ENCODE measurements at regions not wholly inside any gene's neighbourhood (a gene's known extent, or its start where the extent isn't known, plus 50 kb on each side); places are given as distances from the start of the nearest gene placed in this dataset.
A peak's percentile ranks its signal among the peaks of the same experiment; 100 is the strongest.

DNA sequence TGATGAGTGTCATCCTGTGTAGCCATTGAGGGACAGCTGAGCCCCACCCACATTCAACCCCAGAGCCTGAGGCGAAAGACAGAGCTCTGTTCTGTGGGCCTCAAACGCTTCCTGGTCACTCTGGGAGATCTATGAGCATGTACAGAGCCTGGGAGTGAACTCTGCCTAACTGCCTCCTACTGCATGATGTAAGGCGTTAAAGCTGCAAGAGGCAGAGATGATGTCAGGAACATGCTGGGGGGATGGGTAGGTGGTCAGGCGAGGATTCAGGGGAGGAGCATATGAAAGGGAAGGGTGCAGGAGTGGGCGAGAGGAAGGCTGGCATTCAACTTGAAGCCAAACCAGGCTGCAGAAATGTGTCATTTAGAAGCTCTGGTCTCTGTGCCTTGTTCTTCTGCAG lies 181.0 kb downstream of the TFCP2L1 start:
- no peak overlapping the region for H3K27ac ChIP-seq
- ChIA-PET CTCF (interaction anchor here (0.6 to 1.4 kb wide), 4 partner anchors 19 to 423 kb away, joined by 4 to 9 read pairs (median 4); no protein-coding TSS in a partner anchor), POLR2A (ENCODE audit: unreplicated experiment) (no interaction called here)
- no peak for TF ChIP-seq EZH2 (IDR thresholded peaks at IDR 0.05; ENCODE audit: low read depth)
- TF ChIP-seq, protein P1, sequence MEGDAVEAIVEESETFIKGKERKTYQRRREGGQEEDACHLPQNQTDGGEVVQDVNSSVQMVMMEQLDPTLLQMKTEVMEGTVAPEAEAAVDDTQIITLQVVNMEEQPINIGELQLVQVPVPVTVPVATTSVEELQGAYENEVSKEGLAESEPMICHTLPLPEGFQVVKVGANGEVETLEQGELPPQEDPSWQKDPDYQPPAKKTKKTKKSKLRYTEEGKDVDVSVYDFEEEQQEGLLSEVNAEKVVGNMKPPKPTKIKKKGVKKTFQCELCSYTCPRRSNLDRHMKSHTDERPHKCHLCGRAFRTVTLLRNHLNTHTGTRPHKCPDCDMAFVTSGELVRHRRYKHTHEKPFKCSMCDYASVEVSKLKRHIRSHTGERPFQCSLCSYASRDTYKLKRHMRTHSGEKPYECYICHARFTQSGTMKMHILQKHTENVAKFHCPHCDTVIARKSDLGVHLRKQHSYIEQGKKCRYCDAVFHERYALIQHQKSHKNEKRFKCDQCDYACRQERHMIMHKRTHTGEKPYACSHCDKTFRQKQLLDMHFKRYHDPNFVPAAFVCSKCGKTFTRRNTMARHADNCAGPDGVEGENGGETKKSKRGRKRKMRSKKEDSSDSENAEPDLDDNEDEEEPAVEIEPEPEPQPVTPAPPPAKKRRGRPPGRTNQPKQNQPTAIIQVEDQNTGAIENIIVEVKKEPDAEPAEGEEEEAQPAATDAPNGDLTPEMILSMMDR (conservative IDR thresholded peaks at IDR 0.05): no peak
- no peak overlapping the region for H3K4me3 ChIP-seq
- no TSS peak for BruUV-seq (replicated peaks)
- H3K9me2 ChIP-seq (ENCODE audit: insufficient read depth): no peaks in the 10 kb centered on the region
- no peak overlapping the region for H2AFZ ChIP-seq
- intact Hi-C loops (cut with micrococcal nuclease; ENCODE audit: unreplicated experiment): no loop called here
- no peaks in the 10 kb centered on the region for H3K4me1 ChIP-seq (replicated peaks; ENCODE audit: insufficient read depth)
- no peaks in the 10 kb centered on the region for H3K36me3 ChIP-seq (ENCODE audit: low read depth)
- DNase-seq: no peak
- H3K79me2 ChIP-seq (ENCODE audit: low read depth): no peaks in the 10 kb centered on the region
- H3K9me3 ChIP-seq (ENCODE audit: insufficient read depth, low read depth): no peaks in the 10 kb centered on the region
- H3F3A ChIP-seq (ENCODE audit: insufficient read depth, low read depth): no peaks in the 10 kb centered on the region
- peaks cover 29% of the 10 kb centered on the region; the same call in 1 of the 2 replicates for H3K27me3 ChIP-seq (ENCODE audit: insufficient read depth, low read depth)
- no peaks in the 10 kb centered on the region for H4K20me1 ChIP-seq (ENCODE audit: insufficient read depth)
- no peak overlapping the region for H3K4me2 ChIP-seq

GRCh38 chr2:121104721-121105141 lies 180.3 kb downstream of the TFCP2L1 start:
- H3K4me2 ChIP-seq: no peak overlapping the region
- H3K27me3 ChIP-seq (ENCODE audit: insufficient read depth, low read depth): peaks cover 29% of the 10 kb centered on the region; the same call in 1 of the 2 replicates
- H3K4me1 ChIP-seq (replicated peaks; ENCODE audit: insufficient read depth): no peaks in the 10 kb centered on the region
- no TSS peak for BruUV-seq (replicated peaks)
- no peaks in the 10 kb centered on the region for H4K20me1 ChIP-seq (ENCODE audit: insufficient read depth)
- no peaks in the 10 kb centered on the region for H3K79me2 ChIP-seq (ENCODE audit: low read depth)
- H3K36me3 ChIP-seq (ENCODE audit: low read depth): no peaks in the 10 kb centered on the region
- no peaks in the 10 kb centered on the region for H3K9me2 ChIP-seq (ENCODE audit: insufficient read depth)
- intact Hi-C loops (cut with micrococcal nuclease; ENCODE audit: unreplicated experiment): no loop called here
- H2AFZ ChIP-seq: no peak overlapping the region
- no peak overlapping the region for H3K27ac ChIP-seq
- peak in 1 of 2 experiments; percentile 51 for DNase-seq
- ChIA-PET POLR2A (ENCODE audit: unreplicated experiment) (no interaction called here), CTCF (interaction anchor here (0.8 kb wide), 1 partner anchor 27 kb away, joined by 4 read pairs; no protein-coding TSS in a partner anchor)
- peaks cover 2% of the 10 kb centered on the region; the same call in 1 of the 2 replicates for H3K9me3 ChIP-seq (ENCODE audit: insufficient read depth, low read depth)
- TF ChIP-seq, protein P1 (conservative IDR thresholded peaks at IDR 0.05): no peak
- no peak for TF ChIP-seq EZH2 (IDR thresholded peaks at IDR 0.05; ENCODE audit: low read depth)
- H3K4me3 ChIP-seq: no peak overlapping the region
- H3F3A ChIP-seq (ENCODE audit: insufficient read depth, low read depth): no peaks in the 10 kb centered on the region

DNA sequence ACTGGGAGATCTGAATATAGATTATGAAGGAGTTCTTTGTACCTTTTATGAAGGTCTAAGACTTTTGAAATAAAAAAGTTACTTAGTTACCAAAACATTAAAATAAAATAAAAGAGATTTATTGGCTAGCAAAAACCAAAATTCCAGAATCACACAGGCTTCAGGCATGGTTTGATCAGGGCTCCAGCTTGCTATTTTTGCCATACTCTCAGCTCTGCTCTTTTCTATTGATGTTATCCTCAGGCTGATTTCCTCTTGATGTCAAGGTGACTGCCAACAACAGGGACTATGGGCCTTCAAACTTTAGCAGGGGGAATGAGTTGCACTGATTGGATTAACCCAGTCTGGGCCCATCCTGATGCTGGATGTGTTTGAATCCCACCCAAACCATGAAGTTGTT lies 174.1 kb downstream of the TFCP2L1 start:
- Histone ChIP-seq H3K4me3 (no peak overlapping the region), H3K4me1 (replicated peaks; ENCODE audit: insufficient read depth) (no peaks in the 10 kb centered on the region), H3K4me2 (no peak overlapping the region), H3K27ac (no peak overlapping the region), H3K27me3 (ENCODE audit: insufficient read depth, low read depth) (no peaks in the 10 kb centered on the region), H2AFZ (no peak overlapping the region), H3F3A (ENCODE audit: insufficient read depth, low read depth) (no peaks in the 10 kb centered on the region), H3K36me3 (ENCODE audit: low read depth) (no peaks in the 10 kb centered on the region), H3K9me2 (ENCODE audit: insufficient read depth) (no peaks in the 10 kb centered on the region), H3K79me2 (ENCODE audit: low read depth) (no peaks in the 10 kb centered on the region), H3K9me3 (ENCODE audit: insufficient read depth, low read depth) (peaks cover 8% of the 10 kb centered on the region; the same call in 1 of the 2 replicates), H4K20me1 (ENCODE audit: insufficient read depth) (no peaks in the 10 kb centered on the region)
- ChIA-PET CTCF (no interaction called here), POLR2A (ENCODE audit: unreplicated experiment) (no interaction called here)
- no peak for DNase-seq
- no peak for TF ChIP-seq EZH2 (IDR thresholded peaks at IDR 0.05; ENCODE audit: low read depth)
- TF ChIP-seq, protein P1 (conservative IDR thresholded peaks at IDR 0.05): no peak
- no TSS peak for BruUV-seq (replicated peaks)
- intact Hi-C loops (cut with micrococcal nuclease; ENCODE audit: unreplicated experiment): no loop called here
